Endothelial cell of umbilical vein (primary cell): ENCODE measurements at regions not wholly inside any gene's neighbourhood (a gene's known extent, or its start where the extent isn't known, plus 50 kb on each side); places are given as distances from the start of the nearest gene placed in this dataset.

Source experiments
- CTCF ChIP-seq, 2 donors: IDR thresholded peaks; 1 replicate in 1 of 2; 2 replicates in 1 of 2; pipeline ENCODE4 v1.5.1; 2011; ENCODE audit warnings: low read length in 2 of 2, mild to moderate bottlenecking in 2 of 2, moderate library complexity in 2 of 2, control low read depth in 1 of 2, inconsistent platforms in 1 of 2, low read depth in 1 of 2; ENCODE audit not compliant: insufficient read depth in 1 of 2; ENCODE audit errors: extremely low read depth in 1 of 2
- EZH2 ChIP-seq: IDR thresholded peaks from 2 replicates; pipeline ENCODE4 v1.6.1; 2012; ENCODE audit warnings: borderline replicate concordance, low read depth, mild to moderate bottlenecking, moderate library complexity, low read length, inconsistent platforms; ENCODE audit not compliant: severe bottlenecking
- GATA2 ChIP-seq: IDR thresholded peaks from 2 replicates; pipeline ENCODE4 v1.7.0; 2011; ENCODE audit warnings: low read depth, mild to moderate bottlenecking, moderate library complexity, mixed read lengths, low read length; ENCODE audit not compliant: insufficient read length, insufficient read depth
- JUN ChIP-seq: IDR thresholded peaks from 2 replicates; pipeline ENCODE4 v1.6.1; 2011; ENCODE audit warnings: borderline replicate concordance, low read depth; ENCODE audit not compliant: insufficient read length, insufficient read depth
- MAX ChIP-seq: IDR thresholded peaks from 2 replicates; pipeline ENCODE4 v1.6.1; 2011; ENCODE audit not compliant: insufficient read depth, insufficient read length
- MYC ChIP-seq: IDR thresholded peaks from one replicate; pipeline ENCODE4 v1.6.1; 2011; ENCODE audit warnings: mild to moderate bottlenecking, low read depth, low read length
- POLR2A ChIP-seq: IDR thresholded peaks from 2 replicates; pipeline ENCODE4 v1.6.1; 2012; ENCODE audit warnings: low read depth, mild to moderate bottlenecking, control low read depth, low read length
- POLR2AphosphoS5 ChIP-seq: IDR thresholded peaks from 2 replicates; pipeline ENCODE4 v1.6.1; 2012; ENCODE audit warnings: low read depth, mild to moderate bottlenecking, control low read depth, low read length, moderate library complexity; ENCODE audit not compliant: insufficient read depth

GRCh38 chr2:221753401-221753800, 181.3 kb upstream of the EPHA4 start:
- no peak for TF ChIP-seq CTCF (IDR thresholded peaks at IDR 0.05; ENCODE audit: extremely low read depth in 1 of 2, insufficient read depth in 1 of 2, low read depth in 1 of 2, low read length in 2 of 2)
- no peak for TF ChIP-seq MAX
- no peak for TF ChIP-seq POLR2AphosphoS5
- TF ChIP-seq EZH2, result no peak
- no peak for TF ChIP-seq POLR2A
- no peak for TF ChIP-seq JUN
- no peak for TF ChIP-seq GATA2
- no peak for TF ChIP-seq MYC
